MM.1S (cell line): ENCODE measurements at regions not wholly inside any gene's neighbourhood (a gene's known extent, or its start where the extent isn't known, plus 50 kb on each side); places are given as distances from the start of the nearest gene placed in this dataset.
"Not testable (repeated sequence)": the region's sequence is repeated elsewhere in the genome, so short reads cannot be mapped to it uniquely, and the experiment has no call there.

Source experiments
- DNase-seq: peaks from one replicate; pipeline ENCODE4 v3.0.0-alpha.2; 2015
- H2AFZ ChIP-seq: fragments of 300-600 bp; sonication (generic); 2 replicates; pipeline ENCODE4 v1.6.0; 2016; ENCODE audit warnings: antibody characterized with exemption, low read length
- H3F3A ChIP-seq: fragments of 300-600 bp; sonication (generic); 2 replicates; pipeline ENCODE4 v1.6.1; 2016; ENCODE audit warnings: mild to moderate bottlenecking, antibody characterized with exemption, low read length, moderate library complexity, mixed read lengths; ENCODE audit not compliant: insufficient read depth
- H3K27ac ChIP-seq: fragments of 300-600 bp; sonication (generic); 2 replicates; pipeline ENCODE4 v1.5.1; 2016; ENCODE audit warnings: mild to moderate bottlenecking, low read length
- H3K27me3 ChIP-seq: fragments of 300-600 bp; sonication (generic); replicated peaks from 2 replicates; pipeline ENCODE4 v1.6.0; 2016; ENCODE audit warnings: low read length; ENCODE audit not compliant: insufficient read depth
- H3K36me3 ChIP-seq: fragments of 300-600 bp; sonication (generic); replicated peaks from 2 replicates; pipeline ENCODE4 v1.6.1; 2016; ENCODE audit warnings: mild to moderate bottlenecking, low read length, mixed read lengths; ENCODE audit not compliant: insufficient read depth
- H3K4me1 ChIP-seq: fragments of 300-600 bp; sonication (generic); 2 replicates; pipeline ENCODE4 v1.6.1; 2016; ENCODE audit warnings: low read length, mixed read lengths
- H3K4me2 ChIP-seq: fragments of 300-600 bp; sonication (generic); 2 replicates; pipeline ENCODE4 v1.6.0; 2016; ENCODE audit warnings: low read depth, low read length
- H3K4me3 ChIP-seq: fragments of 300-600 bp; sonication (generic); 2 replicates; pipeline ENCODE4 v1.5.1; 2016; ENCODE audit warnings: low read length, mixed read lengths
- H3K79me2 ChIP-seq: fragments of 300-600 bp; sonication (generic); 2 replicates; pipeline ENCODE4 v1.6.1; 2016; ENCODE audit warnings: mixed run types, low read length, mixed read lengths
- H3K9ac ChIP-seq: fragments of 300-600 bp; sonication (generic); 2 replicates; pipeline ENCODE4 v1.6.1; 2016; ENCODE audit warnings: low read length, mixed read lengths
- H3K9me2 ChIP-seq: fragments of 300-600 bp; sonication (generic); replicated peaks from 2 replicates; pipeline ENCODE4 v1.6.1; 2016; ENCODE audit warnings: mild to moderate bottlenecking, low read length, mixed read lengths; ENCODE audit not compliant: insufficient read depth
- H3K9me3 ChIP-seq: fragments of 300-600 bp; sonication (generic); replicated peaks from 2 replicates; pipeline ENCODE4 v1.6.1; 2016; ENCODE audit warnings: mild to moderate bottlenecking, low read length, mixed read lengths; ENCODE audit not compliant: insufficient read depth
- H4K20me1 ChIP-seq: fragments of 300-600 bp; sonication (generic); 2 replicates; pipeline ENCODE4 v1.6.1; 2016; ENCODE audit warnings: mild to moderate bottlenecking, low read length, moderate library complexity, mixed read lengths; ENCODE audit not compliant: insufficient read depth
- CTCF ChIP-seq: fragments of 300-600 bp; sonication (generic); IDR thresholded peaks from 2 replicates; pipeline ENCODE4 v1.5.1; 2016; ENCODE audit warnings: antibody characterized with exemption, low read length, mixed read lengths
- EZH2 ChIP-seq: fragments of 300-600 bp; sonication (generic); optimal IDR thresholded peaks from 2 replicates; pipeline ENCODE3; 2017; ENCODE audit warnings: low read depth, mild to moderate bottlenecking, antibody characterized with exemption, low read length, mixed read lengths
- EZH2phosphoT487 ChIP-seq: fragments of 300-600 bp; sonication (generic); IDR thresholded peaks from 2 replicates; pipeline ENCODE4 v1.6.1; 2018; ENCODE audit warnings: antibody characterized with exemption, low read length

DNA sequence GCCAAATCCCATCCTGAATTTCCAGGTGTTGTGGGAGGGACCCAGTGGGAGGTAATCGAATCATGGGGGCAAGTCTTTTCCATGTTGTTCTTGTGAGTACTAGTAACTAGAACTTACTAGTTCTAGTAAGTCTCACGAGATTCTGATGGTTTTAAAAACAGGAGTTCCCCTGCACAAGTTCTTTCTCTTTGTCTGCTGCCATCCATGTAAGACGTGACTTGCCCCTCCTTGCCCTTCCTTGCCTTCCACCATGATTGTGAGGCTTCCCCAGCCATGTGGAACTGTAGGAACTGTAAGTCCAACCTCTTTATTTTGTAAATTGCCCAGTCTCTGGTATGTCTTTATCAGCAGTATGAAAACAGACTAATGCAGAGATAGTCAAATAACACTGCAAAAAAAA, 122.7 kb upstream of the BEND6 start:
- H3F3A ChIP-seq = no peaks in the 10 kb centered on the region
- no peaks in the 10 kb centered on the region for H3K9me3 ChIP-seq
- H2AFZ ChIP-seq = no peak overlapping the region
- no peak for DNase-seq
- no peak overlapping the region for H3K4me3 ChIP-seq
- H3K4me1 ChIP-seq = peaks cover 12% of the 10 kb centered on the region
- H3K9me2 ChIP-seq = no peaks in the 10 kb centered on the region
- no peak overlapping the region for H3K27ac ChIP-seq
- H3K36me3 ChIP-seq = no peaks in the 10 kb centered on the region
- H3K27me3 ChIP-seq = no peaks in the 10 kb centered on the region
- H3K9ac ChIP-seq = no peak overlapping the region
- peaks cover 95% of the 10 kb centered on the region for H3K79me2 ChIP-seq
- 0 out of 2 replicates have a peak, but pooled peaks cover 4% of the 10 kb centered on the region for H4K20me1 ChIP-seq
- TF ChIP-seq EZH2 (no peak), EZH2phosphoT487 (no peak), CTCF (no peak)
- H3K4me2 ChIP-seq = no peak overlapping the region

DNA sequence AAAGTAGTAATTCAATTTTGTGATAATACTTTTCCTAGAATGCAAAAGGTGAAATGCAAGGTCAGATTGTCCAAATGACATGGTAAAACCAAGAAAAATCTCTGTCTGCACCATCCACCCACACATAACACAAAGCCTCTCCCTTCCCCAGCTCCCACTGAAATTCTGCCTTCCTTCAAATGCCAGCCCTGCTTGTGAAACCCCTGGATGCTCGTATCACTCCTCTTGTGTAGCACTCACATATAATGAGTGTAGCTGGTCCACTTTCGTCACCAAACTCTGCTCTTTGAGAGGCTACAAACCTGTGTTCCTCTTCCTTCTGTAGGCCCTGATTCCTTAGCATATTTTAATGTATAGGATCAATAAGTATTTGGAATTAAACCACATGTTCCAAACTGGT, 123.6 kb upstream of the BEND6 start:
- no peak for DNase-seq
- H3K27ac ChIP-seq = no peak overlapping the region
- H3K9ac ChIP-seq = no peak overlapping the region
- no peaks in the 10 kb centered on the region for H3K9me3 ChIP-seq
- no peak overlapping the region for H3K4me3 ChIP-seq
- H3K4me1 ChIP-seq = peaks cover 18% of the 10 kb centered on the region
- no peaks in the 10 kb centered on the region for H3K9me2 ChIP-seq
- peaks cover 98% of the 10 kb centered on the region for H3K79me2 ChIP-seq
- H3F3A ChIP-seq = no peaks in the 10 kb centered on the region
- no peak overlapping the region for H2AFZ ChIP-seq
- no peaks in the 10 kb centered on the region for H3K36me3 ChIP-seq
- H3K4me2 ChIP-seq = no peak overlapping the region
- H4K20me1 ChIP-seq = peaks cover 8% of the 10 kb centered on the region; the same call in 1 of the 2 replicates
- H3K27me3 ChIP-seq = no peaks in the 10 kb centered on the region
- TF ChIP-seq CTCF (no peak), EZH2phosphoT487 (no peak), EZH2 (no peak)

DNA sequence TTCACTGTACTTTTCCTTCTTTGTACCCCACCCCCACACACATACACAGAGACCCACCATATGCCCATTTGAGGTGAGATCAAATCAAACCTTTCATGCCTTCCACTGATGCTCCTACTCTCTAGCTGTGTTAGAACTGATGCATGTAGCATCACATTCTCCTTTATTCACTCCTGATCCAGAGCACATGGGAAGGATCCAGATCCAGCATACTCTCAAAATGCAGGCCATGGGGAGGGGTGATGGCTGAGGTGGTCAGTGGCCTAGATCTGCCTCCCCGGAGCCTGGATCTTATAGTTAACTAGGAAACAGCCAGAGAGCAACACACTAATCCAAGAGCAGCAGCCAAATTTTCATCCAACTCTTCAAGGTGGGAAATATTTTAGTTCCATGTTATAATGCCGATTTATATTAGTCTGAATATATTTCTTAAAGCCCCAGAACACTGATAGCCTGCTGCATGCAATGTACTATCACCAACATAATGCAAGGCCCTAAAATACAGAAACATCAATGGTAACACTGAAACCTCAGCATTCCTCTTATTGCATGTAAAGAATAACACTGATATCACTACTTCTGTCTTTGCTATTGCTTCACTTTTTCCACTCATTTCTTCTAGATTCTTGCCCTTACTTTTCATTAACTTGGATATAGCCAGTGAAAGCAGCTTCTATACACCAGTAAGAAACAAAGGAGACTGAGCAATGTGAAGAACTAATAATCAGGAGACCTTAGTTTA, 126.8 kb upstream of the BEND6 start:
- H3K27me3 ChIP-seq = no peaks in the 10 kb centered on the region
- H3K27ac ChIP-seq = no peak overlapping the region
- no peaks in the 10 kb centered on the region for H3F3A ChIP-seq
- H3K36me3 ChIP-seq = no peaks in the 10 kb centered on the region
- H3K79me2 ChIP-seq = peaks cover 76% of the 10 kb centered on the region
- no peak overlapping the region for H2AFZ ChIP-seq
- no peaks in the 10 kb centered on the region for H3K9me3 ChIP-seq
- DNase-seq = no peak
- no peak overlapping the region for H3K4me3 ChIP-seq
- TF ChIP-seq EZH2phosphoT487 = no peak
- no peak for TF ChIP-seq EZH2
- no peak for TF ChIP-seq CTCF
- no peak overlapping the region for H3K9ac ChIP-seq
- peaks cover 11% of the 10 kb centered on the region for H3K4me1 ChIP-seq
- H3K4me2 ChIP-seq = no peak overlapping the region
- H4K20me1 ChIP-seq = peaks cover 8% of the 10 kb centered on the region; the same call in 1 of the 2 replicates
- no peaks in the 10 kb centered on the region for H3K9me2 ChIP-seq

DNA sequence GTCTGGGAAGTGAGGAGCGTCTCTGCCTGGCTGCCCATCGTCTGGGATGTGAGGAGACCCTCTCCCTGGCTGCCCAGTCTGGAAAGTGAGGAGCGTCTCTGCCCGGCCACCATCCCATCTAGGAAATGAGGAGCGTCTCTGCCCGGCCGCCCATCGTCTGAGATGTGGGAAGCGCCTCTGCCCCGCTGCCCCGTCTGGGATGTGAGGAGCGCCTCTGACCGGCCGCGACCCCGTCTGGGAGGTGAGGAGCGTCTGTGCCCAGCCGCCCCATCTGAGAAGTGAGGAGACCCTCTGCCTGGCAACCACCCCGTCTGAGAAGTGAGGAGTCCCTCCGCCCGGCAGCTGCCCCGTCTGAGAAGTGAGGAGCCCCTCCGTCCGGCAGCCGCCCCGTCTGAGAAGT, 130.5 kb upstream of the BEND6 start:
- H3F3A ChIP-seq, H3K4me1 ChIP-seq, H3K9me2 ChIP-seq, H3K9me3 ChIP-seq, H3K27me3 ChIP-seq, H3K36me3 ChIP-seq, H2AFZ ChIP-seq, H4K20me1 ChIP-seq, H3K9ac ChIP-seq, H3K27ac ChIP-seq, DNase-seq, H3K4me2 ChIP-seq, H3K4me3 ChIP-seq: not testable (repeated sequence)
- peaks cover 74% of the 10 kb centered on the region for H3K79me2 ChIP-seq
